ENCODE measurements at regions not wholly inside any gene's neighbourhood (a gene's known extent, or its start where the extent isn't known, plus 50 kb on each side); places are given as distances from the start of the nearest gene placed in this dataset.

DNA sequence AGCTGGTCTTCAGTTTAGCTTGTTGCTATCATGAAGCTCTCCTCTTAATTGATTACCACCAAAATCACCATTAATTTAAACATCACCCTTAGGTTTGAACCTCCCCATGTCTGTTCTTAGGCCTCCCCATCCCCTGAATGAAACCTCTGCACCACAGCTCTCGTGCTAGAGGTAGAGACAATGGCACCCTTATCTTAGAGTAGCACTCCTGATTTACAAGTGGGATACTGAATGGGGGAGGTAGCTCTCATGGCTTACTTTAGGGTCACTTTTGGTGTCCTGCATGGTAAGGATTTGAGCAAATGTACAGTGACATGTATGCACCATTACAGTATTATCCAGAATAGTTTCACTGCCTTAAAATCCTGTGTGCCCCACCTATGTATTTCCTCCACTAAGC lies 115.6 kb upstream of the ADTRP start:
- TF ChIP-seq, protein P1, sequence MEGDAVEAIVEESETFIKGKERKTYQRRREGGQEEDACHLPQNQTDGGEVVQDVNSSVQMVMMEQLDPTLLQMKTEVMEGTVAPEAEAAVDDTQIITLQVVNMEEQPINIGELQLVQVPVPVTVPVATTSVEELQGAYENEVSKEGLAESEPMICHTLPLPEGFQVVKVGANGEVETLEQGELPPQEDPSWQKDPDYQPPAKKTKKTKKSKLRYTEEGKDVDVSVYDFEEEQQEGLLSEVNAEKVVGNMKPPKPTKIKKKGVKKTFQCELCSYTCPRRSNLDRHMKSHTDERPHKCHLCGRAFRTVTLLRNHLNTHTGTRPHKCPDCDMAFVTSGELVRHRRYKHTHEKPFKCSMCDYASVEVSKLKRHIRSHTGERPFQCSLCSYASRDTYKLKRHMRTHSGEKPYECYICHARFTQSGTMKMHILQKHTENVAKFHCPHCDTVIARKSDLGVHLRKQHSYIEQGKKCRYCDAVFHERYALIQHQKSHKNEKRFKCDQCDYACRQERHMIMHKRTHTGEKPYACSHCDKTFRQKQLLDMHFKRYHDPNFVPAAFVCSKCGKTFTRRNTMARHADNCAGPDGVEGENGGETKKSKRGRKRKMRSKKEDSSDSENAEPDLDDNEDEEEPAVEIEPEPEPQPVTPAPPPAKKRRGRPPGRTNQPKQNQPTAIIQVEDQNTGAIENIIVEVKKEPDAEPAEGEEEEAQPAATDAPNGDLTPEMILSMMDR (IDR thresholded peaks at IDR 0.05): no peak
- TF ChIP-seq POLR2AphosphoS5 (IDR thresholded peaks at IDR 0.05): no peak
- no peak for TF ChIP-seq POLR2A (IDR thresholded peaks at IDR 0.05)
- no peak for TF ChIP-seq EP300 (IDR thresholded peaks at IDR 0.05)
